WTC11 (cell line): ENCODE measurements at regions not wholly inside any gene's neighbourhood (a gene's known extent, or its start where the extent isn't known, plus 50 kb on each side); places are given as distances from the start of the nearest gene placed in this dataset.
A peak's percentile ranks its signal among the peaks of the same experiment; 100 is the strongest.

ENCODE experiments used
- ATAC-seq: fragments of 200-7000 bp; cut with Tn5 transposase; 2 replicates; pipeline ENCODE4 v1.10.0; 2021; ENCODE audit warnings: mild to moderate bottlenecking, moderate library complexity
- CTCF ChIA-PET: fragments of 300-600 bp; sonication (Branson Sonifier 250); formaldehyde crosslinking; loops from one replicate; lab custom pipeline; 2021; ENCODE audit warnings: antibody characterized with exemption; lab: Charles Lee
- POLR2A ChIA-PET: fragments of 350-600 bp; sonication (Branson Sonifier 250); formaldehyde crosslinking; loops from one replicate; lab custom pipeline; 2021; ENCODE audit warnings: antibody characterized with exemption; lab: Charles Lee
- DNase-seq: peaks from one replicate; pipeline ENCODE4 v3.0.0; 2021; ENCODE audit warnings: low spot score
- H3K27ac Mint-ChIP-seq: 2 replicates; pipeline ENCODE4 v1.8.0; 2021; ENCODE audit warnings: mixed read lengths
- H3K27me3 Mint-ChIP-seq: 2 replicates; pipeline ENCODE4 v1.8.0; 2021; ENCODE audit warnings: low read depth, mild to moderate bottlenecking, moderate library complexity, mixed read lengths
- H3K36me3 Mint-ChIP-seq: 2 replicates; pipeline ENCODE4 v1.8.0; 2021; ENCODE audit warnings: mixed read lengths
- H3K4me1 Mint-ChIP-seq: 2 replicates; pipeline ENCODE4 v1.8.0; 2022; ENCODE audit warnings: mixed read lengths
- H3K4me3 Mint-ChIP-seq: 2 replicates; pipeline ENCODE4 v1.8.0; 2021; ENCODE audit warnings: mild to moderate bottlenecking, moderate library complexity, mixed read lengths
- H3K9me3 Mint-ChIP-seq: 2 replicates; pipeline ENCODE4 v1.8.0; 2021; ENCODE audit warnings: mixed read lengths
- ATF1 ChIP-seq: sonication (generic); formaldehyde crosslinking; IDR thresholded peaks from 2 replicates; pipeline ENCODE4 v1.8.1; 2023; ENCODE audit warnings: mild to moderate bottlenecking, moderate library complexity, missing genetic modification reagents
- CREM ChIP-seq: sonication (generic); formaldehyde crosslinking; IDR thresholded peaks from 2 replicates; pipeline ENCODE4 v1.8.1; 2022; ENCODE audit warnings: mild to moderate bottlenecking, missing genetic modification reagents, moderate library complexity
- CTCF ChIP-seq: fragments of 200-600 bp; IDR thresholded peaks from 2 replicates; pipeline ENCODE4 v1.8.0; 2022; ENCODE audit warnings: antibody characterized with exemption
- ELF4 ChIP-seq: sonication (generic); formaldehyde crosslinking; IDR thresholded peaks from 2 replicates; pipeline ENCODE4 v1.8.1; 2022; ENCODE audit warnings: low read depth, mild to moderate bottlenecking, moderate library complexity, missing genetic modification reagents
- FOXP1 ChIP-seq: sonication (generic); formaldehyde crosslinking; IDR thresholded peaks from 2 replicates; pipeline ENCODE4 v1.8.0; 2022; ENCODE audit warnings: missing genetic modification reagents, mild to moderate bottlenecking, moderate library complexity, borderline replicate concordance
- GRHL2 ChIP-seq: fragments of 250-450 bp; sonication (Bioruptor Pico); IDR thresholded peaks from 2 replicates; pipeline ENCODE4 v1.8.0; 2022; ENCODE audit warnings: mild to moderate bottlenecking, moderate library complexity; ENCODE audit not compliant: insufficient replicate concordance, severe bottlenecking
- GTF2I ChIP-seq: fragments of 250-450 bp; sonication (Bioruptor Pico); conservative IDR thresholded peaks from 2 replicates; pipeline ENCODE4 v1.4.0; 2021; ENCODE audit warnings: mild to moderate bottlenecking
- MXD4 ChIP-seq: fragments of 250-450 bp; sonication (Bioruptor Pico); IDR thresholded peaks from 2 replicates; pipeline ENCODE4 v1.8.0; 2021; ENCODE audit warnings: mild to moderate bottlenecking, moderate library complexity, borderline replicate concordance
- NR1H2 ChIP-seq: sonication (generic); formaldehyde crosslinking; IDR thresholded peaks from 2 replicates; pipeline ENCODE4 v1.9.0; 2021; ENCODE audit warnings: mild to moderate bottlenecking, moderate library complexity, missing genetic modification reagents
- OVOL2 ChIP-seq: fragments of 250-450 bp; sonication (Bioruptor Pico); IDR thresholded peaks from 2 replicates; pipeline ENCODE4 v1.9.0; 2021; ENCODE audit warnings: mild to moderate bottlenecking, borderline replicate concordance
- PREB ChIP-seq: sonication (generic); formaldehyde crosslinking; IDR thresholded peaks from 2 replicates; pipeline ENCODE4 v1.8.1; 2022; ENCODE audit warnings: mild to moderate bottlenecking, missing genetic modification reagents, moderate library complexity, borderline replicate concordance
- RELA ChIP-seq: sonication (generic); formaldehyde crosslinking; IDR thresholded peaks from 2 replicates; pipeline ENCODE4 v1.8.1; 2022; ENCODE audit warnings: missing genetic modification reagents, mild to moderate bottlenecking, borderline replicate concordance
- RORB ChIP-seq: fragments of 250-450 bp; sonication (Bioruptor Pico); IDR thresholded peaks from 2 replicates; pipeline ENCODE4 v1.9.0; 2021; ENCODE audit warnings: mild to moderate bottlenecking
- SP1 ChIP-seq: sonication (generic); formaldehyde crosslinking; conservative IDR thresholded peaks from 2 replicates; pipeline ENCODE4 v1.8.1; 2022; ENCODE audit warnings: missing genetic modification reagents
- TEAD1 ChIP-seq: sonication (generic); formaldehyde crosslinking; IDR thresholded peaks from 2 replicates; pipeline ENCODE4 v1.8.0; 2022; ENCODE audit warnings: mild to moderate bottlenecking, missing genetic modification reagents
- USF1 ChIP-seq: sonication (generic); formaldehyde crosslinking; IDR thresholded peaks from 2 replicates; pipeline ENCODE4 v1.8.0; 2022; ENCODE audit warnings: mild to moderate bottlenecking, missing genetic modification reagents
- ZNF121 ChIP-seq: sonication (generic); formaldehyde crosslinking; IDR thresholded peaks from 2 replicates; pipeline ENCODE4 v1.8.0; 2023; ENCODE audit warnings: missing genetic modification reagents
- ZNF317 ChIP-seq: sonication (generic); formaldehyde crosslinking; IDR thresholded peaks from 2 replicates; pipeline ENCODE4 v1.8.1; 2023; ENCODE audit warnings: low read depth, mild to moderate bottlenecking, moderate library complexity, missing genetic modification reagents, borderline replicate concordance
- ZNF396 ChIP-seq: fragments of 250-450 bp; sonication (Bioruptor Pico); IDR thresholded peaks from 2 replicates; pipeline ENCODE4 v1.8.0; 2021; ENCODE audit warnings: mild to moderate bottlenecking, moderate library complexity, borderline replicate concordance
- ZNF671 ChIP-seq: fragments of 250-450 bp; sonication (Bioruptor Pico); IDR thresholded peaks from 2 replicates; pipeline ENCODE4 v1.8.0; 2021; ENCODE audit warnings: mild to moderate bottlenecking
- TF ChIP-seq, protein P1 (sequence below): fragments of 250-450 bp; sonication (Bioruptor Pico); IDR thresholded peaks from 2 replicates; pipeline ENCODE4 v2.1.2; 2022; ENCODE audit warnings: mild to moderate bottlenecking, moderate library complexity
- TF ChIP-seq, protein P2 (sequence below): sonication (generic); formaldehyde crosslinking; IDR thresholded peaks from 2 replicates; pipeline ENCODE4 v1.8.1; 2022; ENCODE audit warnings: low read depth, missing genetic modification reagents, borderline replicate concordance
- TF ChIP-seq, protein P3 (sequence below): fragments of 250-450 bp; sonication (Bioruptor Pico); IDR thresholded peaks from 2 replicates; pipeline ENCODE4 v1.9.0; 2021; ENCODE audit warnings: mild to moderate bottlenecking, borderline replicate concordance

DNA sequence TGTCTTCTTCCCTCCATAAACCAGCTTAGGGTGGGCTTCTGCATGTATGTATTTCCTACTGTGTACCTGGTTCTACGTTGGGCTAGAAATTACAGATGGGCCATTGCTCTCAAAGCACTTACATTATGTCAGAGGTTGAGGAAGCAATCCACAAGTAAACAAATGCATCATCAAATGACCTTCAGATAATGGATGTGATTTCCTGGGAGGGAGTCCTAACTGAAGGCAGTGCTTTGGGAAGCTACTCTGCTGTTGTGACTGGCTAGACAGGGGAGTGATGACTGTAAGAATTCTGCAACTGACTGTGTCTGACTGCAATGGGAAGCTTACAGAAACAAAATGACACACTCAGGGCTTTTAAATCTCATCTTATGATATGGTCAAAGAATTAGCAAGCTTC lies 71.0 kb upstream of the PRR23E start (continued):
- TF ChIP-seq ELF4 (CRISPR knock-in tag) (no peak), SP1 (CRISPR knock-in tag) (no peak), GTF2I (no peak), ATF1 (CRISPR knock-in tag) (no peak), GRHL2 (CRISPR knock-in tag) (no peak), ZNF671 (CRISPR knock-in tag) (no peak), CREM (CRISPR knock-in tag) (no peak), RORB (CRISPR knock-in tag) (no peak)
- TF ChIP-seq, protein P1, sequence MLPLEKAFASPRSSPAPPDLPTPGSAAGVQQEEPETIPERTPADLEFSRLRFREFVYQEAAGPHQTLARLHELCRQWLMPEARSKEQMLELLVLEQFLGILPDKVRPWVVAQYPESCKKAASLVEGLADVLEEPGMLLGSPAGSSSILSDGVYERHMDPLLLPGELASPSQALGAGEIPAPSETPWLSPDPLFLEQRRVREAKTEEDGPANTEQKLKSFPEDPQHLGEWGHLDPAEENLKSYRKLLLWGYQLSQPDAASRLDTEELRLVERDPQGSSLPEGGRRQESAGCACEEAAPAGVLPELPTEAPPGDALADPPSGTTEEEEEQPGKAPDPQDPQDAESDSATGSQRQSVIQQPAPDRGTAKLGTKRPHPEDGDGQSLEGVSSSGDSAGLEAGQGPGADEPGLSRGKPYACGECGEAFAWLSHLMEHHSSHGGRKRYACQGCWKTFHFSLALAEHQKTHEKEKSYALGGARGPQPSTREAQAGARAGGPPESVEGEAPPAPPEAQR (CRISPR knock-in tag), result no peak

DNA sequence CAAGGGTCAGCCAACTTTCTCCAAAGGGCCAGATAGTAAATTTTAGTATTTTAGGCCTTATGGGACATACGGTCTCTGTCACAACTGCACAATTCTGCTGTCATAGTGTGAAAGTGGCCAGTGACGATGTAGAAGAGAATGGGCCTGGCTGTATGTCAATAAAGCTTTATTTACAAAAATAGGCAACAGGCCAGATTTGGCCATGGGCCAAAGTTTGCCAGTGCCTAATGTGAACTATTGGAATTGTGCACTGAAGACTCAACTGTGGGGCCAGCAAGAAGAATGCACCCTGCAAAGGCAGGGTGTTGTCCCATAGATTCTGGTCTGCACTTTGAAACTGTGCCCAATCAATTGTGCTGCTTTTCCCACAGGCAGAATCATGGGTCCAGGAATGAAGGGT lies 69.4 kb upstream of the PRR23E start:
- no peak overlapping the region for H3K27ac Mint-ChIP-seq
- no peaks in the 10 kb centered on the region for H3K9me3 Mint-ChIP-seq

DNA sequence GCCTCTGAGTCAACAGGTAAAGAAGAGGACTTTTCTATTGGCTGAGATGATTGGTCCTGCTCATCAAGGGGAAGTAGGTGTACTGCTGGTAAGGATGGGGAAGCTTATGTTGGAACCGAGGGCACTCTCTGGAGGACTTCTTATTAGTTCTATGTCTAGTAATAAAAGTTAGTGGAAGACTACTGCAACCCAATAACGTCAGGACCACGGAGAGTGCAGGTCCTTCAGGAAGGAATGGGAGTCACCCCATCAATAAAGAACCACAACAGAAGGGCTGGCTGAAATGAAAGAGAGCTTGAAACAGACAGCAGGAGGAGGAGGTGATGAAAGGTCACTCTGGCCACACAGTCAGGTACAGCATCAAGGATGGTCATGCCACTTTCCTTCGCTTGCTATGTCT lies 68.8 kb upstream of the PRR23E start:
- no peak overlapping the region for H3K4me3 Mint-ChIP-seq
- H3K4me1 Mint-ChIP-seq, result peaks cover 7% of the 10 kb centered on the region
- POLR2A ChIA-PET, result no interaction called here
- no peaks in the 10 kb centered on the region for H3K9me3 Mint-ChIP-seq
- CTCF ChIA-PET, result no interaction called here
- DNase-seq, result no peak
- 0 out of 2 replicates have a peak, but pooled peaks have one; percentile 36 for ATAC-seq
- no peak overlapping the region for H3K27ac Mint-ChIP-seq
- no peaks in the 10 kb centered on the region for H3K27me3 Mint-ChIP-seq
- no peaks in the 10 kb centered on the region for H3K36me3 Mint-ChIP-seq
- no peak for TF ChIP-seq OVOL2 (CRISPR knock-in tag)
- no peak for TF ChIP-seq ZNF317 (CRISPR knock-in tag)
- no peak for TF ChIP-seq CTCF
- TF ChIP-seq TEAD1 (CRISPR knock-in tag), result no peak
- TF ChIP-seq CREM (CRISPR knock-in tag), result no peak
- no peak for TF ChIP-seq GTF2I
- TF ChIP-seq PREB (CRISPR knock-in tag), result no peak
- TF ChIP-seq ZNF121 (CRISPR knock-in tag), result no peak
- TF ChIP-seq USF1 (CRISPR knock-in tag), result no peak
- no peak for TF ChIP-seq NR1H2 (CRISPR knock-in tag)
- TF ChIP-seq, protein P2, sequence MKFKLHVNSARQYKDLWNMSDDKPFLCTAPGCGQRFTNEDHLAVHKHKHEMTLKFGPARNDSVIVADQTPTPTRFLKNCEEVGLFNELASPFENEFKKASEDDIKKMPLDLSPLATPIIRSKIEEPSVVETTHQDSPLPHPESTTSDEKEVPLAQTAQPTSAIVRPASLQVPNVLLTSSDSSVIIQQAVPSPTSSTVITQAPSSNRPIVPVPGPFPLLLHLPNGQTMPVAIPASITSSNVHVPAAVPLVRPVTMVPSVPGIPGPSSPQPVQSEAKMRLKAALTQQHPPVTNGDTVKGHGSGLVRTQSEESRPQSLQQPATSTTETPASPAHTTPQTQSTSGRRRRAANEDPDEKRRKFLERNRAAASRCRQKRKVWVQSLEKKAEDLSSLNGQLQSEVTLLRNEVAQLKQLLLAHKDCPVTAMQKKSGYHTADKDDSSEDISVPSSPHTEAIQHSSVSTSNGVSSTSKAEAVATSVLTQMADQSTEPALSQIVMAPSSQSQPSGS, result no peak
- no peak for TF ChIP-seq RELA (CRISPR knock-in tag)

More for the DNA sequence above, 69.4 kb upstream of the PRR23E start:
- CTCF ChIA-PET, result no interaction called here
- Mint-ChIP-seq H3K36me3 (no peaks in the 10 kb centered on the region), H3K4me3 (no peak overlapping the region), H3K4me1 (peaks cover 7% of the 10 kb centered on the region), H3K27me3 (no peaks in the 10 kb centered on the region)
- TF ChIP-seq ZNF396 (CRISPR knock-in tag) (no peak), MXD4 (no peak), FOXP1 (CRISPR knock-in tag) (no peak)
- TF ChIP-seq, protein P3, sequence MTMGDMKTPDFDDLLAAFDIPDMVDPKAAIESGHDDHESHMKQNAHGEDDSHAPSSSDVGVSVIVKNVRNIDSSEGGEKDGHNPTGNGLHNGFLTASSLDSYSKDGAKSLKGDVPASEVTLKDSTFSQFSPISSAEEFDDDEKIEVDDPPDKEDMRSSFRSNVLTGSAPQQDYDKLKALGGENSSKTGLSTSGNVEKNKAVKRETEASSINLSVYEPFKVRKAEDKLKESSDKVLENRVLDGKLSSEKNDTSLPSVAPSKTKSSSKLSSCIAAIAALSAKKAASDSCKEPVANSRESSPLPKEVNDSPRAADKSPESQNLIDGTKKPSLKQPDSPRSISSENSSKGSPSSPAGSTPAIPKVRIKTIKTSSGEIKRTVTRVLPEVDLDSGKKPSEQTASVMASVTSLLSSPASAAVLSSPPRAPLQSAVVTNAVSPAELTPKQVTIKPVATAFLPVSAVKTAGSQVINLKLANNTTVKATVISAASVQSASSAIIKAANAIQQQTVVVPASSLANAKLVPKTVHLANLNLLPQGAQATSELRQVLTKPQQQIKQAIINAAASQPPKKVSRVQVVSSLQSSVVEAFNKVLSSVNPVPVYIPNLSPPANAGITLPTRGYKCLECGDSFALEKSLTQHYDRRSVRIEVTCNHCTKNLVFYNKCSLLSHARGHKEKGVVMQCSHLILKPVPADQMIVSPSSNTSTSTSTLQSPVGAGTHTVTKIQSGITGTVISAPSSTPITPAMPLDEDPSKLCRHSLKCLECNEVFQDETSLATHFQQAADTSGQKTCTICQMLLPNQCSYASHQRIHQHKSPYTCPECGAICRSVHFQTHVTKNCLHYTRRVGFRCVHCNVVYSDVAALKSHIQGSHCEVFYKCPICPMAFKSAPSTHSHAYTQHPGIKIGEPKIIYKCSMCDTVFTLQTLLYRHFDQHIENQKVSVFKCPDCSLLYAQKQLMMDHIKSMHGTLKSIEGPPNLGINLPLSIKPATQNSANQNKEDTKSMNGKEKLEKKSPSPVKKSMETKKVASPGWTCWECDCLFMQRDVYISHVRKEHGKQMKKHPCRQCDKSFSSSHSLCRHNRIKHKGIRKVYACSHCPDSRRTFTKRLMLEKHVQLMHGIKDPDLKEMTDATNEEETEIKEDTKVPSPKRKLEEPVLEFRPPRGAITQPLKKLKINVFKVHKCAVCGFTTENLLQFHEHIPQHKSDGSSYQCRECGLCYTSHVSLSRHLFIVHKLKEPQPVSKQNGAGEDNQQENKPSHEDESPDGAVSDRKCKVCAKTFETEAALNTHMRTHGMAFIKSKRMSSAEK (CRISPR knock-in tag), result no peak
- ATAC-seq (no peak), DNase-seq (no peak)
- POLR2A ChIA-PET, result no interaction called here
